Neural cell (in vitro differentiated cells): ENCODE measurements at regions not wholly inside any gene's neighbourhood (a gene's known extent, or its start where the extent isn't known, plus 50 kb on each side); places are given as distances from the start of the nearest gene placed in this dataset.

Source experiments
- H2AFZ ChIP-seq: fragments of 200-600, 300-800 bp; sonication (generic), shearing (Covaris generic); 2 replicates; pipeline ENCODE4 v1.6.0; 2014; ENCODE audit warnings: low read depth, mild to moderate bottlenecking, antibody characterized with exemption, low read length, moderate library complexity
- H3F3A ChIP-seq: fragments of 200-600 bp; shearing (Covaris generic); 2 replicates; pipeline ENCODE4 v1.6.1; 2016; ENCODE audit warnings: mild to moderate bottlenecking, moderate library complexity, mixed read lengths, antibody characterized with exemption, low read length; ENCODE audit not compliant: insufficient read depth, poor library complexity, severe bottlenecking
- H3K27ac ChIP-seq: fragments of 200-600, 300-800 bp; sonication (generic), shearing (Covaris generic); 2 replicates; pipeline ENCODE4 v1.5.1; 2014; ENCODE audit warnings: mild to moderate bottlenecking, low read length, moderate library complexity
- H3K27me3 ChIP-seq: fragments of 300-800, 200-600 bp; sonication (generic), shearing (Covaris generic); 2 replicates; pipeline ENCODE4 v1.6.0; 2014; ENCODE audit warnings: mild to moderate bottlenecking, low read depth, low read length, moderate library complexity; ENCODE audit not compliant: insufficient read depth
- H3K36me3 ChIP-seq: fragments of 300-800, 200-600 bp; sonication (generic), shearing (Covaris generic); 2 replicates; pipeline ENCODE4 v1.5.1; 2014; ENCODE audit warnings: mild to moderate bottlenecking, antibody characterized with exemption, low read length, moderate library complexity; ENCODE audit not compliant: insufficient read depth
- H3K4me2 ChIP-seq: fragments of 300-800, 200-600 bp; sonication (generic), shearing (Covaris generic); 2 replicates; pipeline ENCODE4 v1.6.0; 2014; ENCODE audit warnings: mild to moderate bottlenecking, low read length
- H3K4me3 ChIP-seq: fragments of 300-800, 200-600 bp; sonication (generic), shearing (Covaris generic); 2 replicates; pipeline ENCODE4 v1.5.1; 2014; ENCODE audit warnings: mild to moderate bottlenecking, low read length, moderate library complexity
- H3K79me2 ChIP-seq: fragments of 200-600 bp; shearing (Covaris generic); replicated peaks from 2 replicates; pipeline ENCODE4 v1.6.0; 2014; ENCODE audit warnings: mild to moderate bottlenecking, low read length, moderate library complexity; ENCODE audit not compliant: insufficient read depth
- H3K9ac ChIP-seq: fragments of 300-800, 200-600 bp; sonication (generic), shearing (Covaris generic); 2 replicates; pipeline ENCODE4 v1.6.1; 2016; ENCODE audit warnings: mild to moderate bottlenecking, low read length, mixed read lengths
- H3K9me2 ChIP-seq: fragments of 200-600 bp; shearing (Covaris generic); 2 replicates; pipeline ENCODE4 v1.6.1; 2016; ENCODE audit warnings: mild to moderate bottlenecking, low read length, mixed read lengths; ENCODE audit not compliant: insufficient read depth
- H3K9me3 ChIP-seq: fragments of 200-600, 300-800 bp; sonication (generic), shearing (Covaris generic); 2 replicates; pipeline ENCODE4 v1.6.1; 2016; ENCODE audit warnings: mild to moderate bottlenecking, mixed run types, low read length, moderate library complexity, mixed read lengths
- H4K20me1 ChIP-seq: fragments of 200-600 bp; shearing (Covaris generic); 2 replicates; pipeline ENCODE4 v1.6.1; 2016; ENCODE audit warnings: mild to moderate bottlenecking, mixed run types; ENCODE audit not compliant: insufficient read depth
- CTCF ChIP-seq: fragments of 450-650 bp; IDR thresholded peaks from 2 replicates; pipeline ENCODE4 v1.5.1; 2014; ENCODE audit warnings: antibody characterized with exemption, mild to moderate bottlenecking, moderate library complexity; ENCODE audit not compliant: poor library complexity, severe bottlenecking
- EP300 ChIP-seq: fragments of 450-650 bp; conservative IDR thresholded peaks from 2 replicates; pipeline ENCODE4 v1.6.1; 2014; ENCODE audit warnings: antibody characterized with exemption, mild to moderate bottlenecking, moderate library complexity; ENCODE audit not compliant: poor library complexity, severe bottlenecking
- EZH2 ChIP-seq: fragments of 200-600, 300-800 bp; shearing (Covaris generic), sonication (generic); IDR thresholded peaks from 2 replicates; pipeline ENCODE4 v1.6.1; 2014; ENCODE audit warnings: antibody characterized with exemption, low read length, borderline replicate concordance, mild to moderate bottlenecking; ENCODE audit not compliant: insufficient read depth, poor library complexity, severe bottlenecking
- MXI1 ChIP-seq: fragments of 450-650 bp; conservative IDR thresholded peaks from 2 replicates; pipeline ENCODE4 v1.6.1; 2014; ENCODE audit warnings: antibody characterized with exemption, mild to moderate bottlenecking; ENCODE audit not compliant: poor library complexity, severe bottlenecking
- POLR2AphosphoS5 ChIP-seq: IDR thresholded peaks from 2 replicates; pipeline ENCODE4 v1.6.1; 2012
- RAD21 ChIP-seq: fragments of 450-650 bp; conservative IDR thresholded peaks from 2 replicates; pipeline ENCODE4 v1.6.1; 2014; ENCODE audit warnings: antibody characterized with exemption, mild to moderate bottlenecking, moderate library complexity
- REST ChIP-seq: IDR thresholded peaks from 2 replicates; pipeline ENCODE4 v1.6.1; 2012; ENCODE audit warnings: borderline replicate concordance
- SMC3 ChIP-seq: fragments of 450-650 bp; conservative IDR thresholded peaks from 2 replicates; pipeline ENCODE4 v1.6.1; 2014; ENCODE audit warnings: antibody characterized with exemption, mild to moderate bottlenecking, moderate library complexity; ENCODE audit not compliant: poor library complexity
- TAF1 ChIP-seq: IDR thresholded peaks from 2 replicates; pipeline ENCODE4 v1.6.1; 2012; ENCODE audit warnings: low read depth

DNA sequence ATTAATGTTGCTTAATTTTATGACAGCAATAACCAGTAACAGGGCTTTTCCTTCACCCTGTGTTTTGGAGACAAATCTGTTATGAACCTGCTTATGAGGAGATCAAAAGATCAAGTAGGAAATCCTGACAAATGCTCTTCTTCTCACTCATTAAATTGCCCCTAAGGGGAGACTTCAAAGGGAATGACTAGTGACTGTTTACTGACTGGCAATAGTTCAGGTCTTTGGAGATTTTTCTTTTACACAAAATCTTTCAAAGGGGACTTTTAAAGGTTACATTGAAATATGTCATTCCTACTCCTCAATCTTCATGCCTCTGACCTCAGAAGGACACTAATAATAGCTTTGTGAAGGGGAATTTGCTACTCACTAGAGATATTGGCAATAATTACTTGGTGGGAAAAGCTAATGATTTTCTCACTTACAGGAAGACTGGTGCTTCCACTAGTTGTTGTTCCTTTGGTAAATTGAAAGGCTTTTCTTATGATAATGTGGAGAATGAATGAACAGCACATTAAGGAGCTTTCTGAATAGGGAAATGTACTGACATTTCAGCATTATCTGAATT, 292.9 kb upstream of the CA10 start:
- Histone ChIP-seq H2AFZ (no peak overlapping the region), H4K20me1 (no peaks in the 10 kb centered on the region), H3K9me3 (no peaks in the 10 kb centered on the region), H3K36me3 (no peaks in the 10 kb centered on the region), H3K4me2 (no peak overlapping the region), H3K9me2 (no peaks in the 10 kb centered on the region), H3F3A (peaks cover 4% of the 10 kb centered on the region), H3K9ac (no peak overlapping the region), H3K27me3 (no peaks in the 10 kb centered on the region), H3K79me2 (no peaks in the 10 kb centered on the region), H3K4me3 (peak overlapping the region; percentile 5), H3K27ac (no peak overlapping the region)
- TF ChIP-seq EP300, result no peak
- TF ChIP-seq CTCF, result no peak
- no peak for TF ChIP-seq POLR2AphosphoS5
- TF ChIP-seq TAF1, result no peak
- TF ChIP-seq EZH2, result no peak
- no peak for TF ChIP-seq RAD21
- no peak for TF ChIP-seq MXI1
- TF ChIP-seq SMC3, result no peak
- no peak for TF ChIP-seq REST

DNA sequence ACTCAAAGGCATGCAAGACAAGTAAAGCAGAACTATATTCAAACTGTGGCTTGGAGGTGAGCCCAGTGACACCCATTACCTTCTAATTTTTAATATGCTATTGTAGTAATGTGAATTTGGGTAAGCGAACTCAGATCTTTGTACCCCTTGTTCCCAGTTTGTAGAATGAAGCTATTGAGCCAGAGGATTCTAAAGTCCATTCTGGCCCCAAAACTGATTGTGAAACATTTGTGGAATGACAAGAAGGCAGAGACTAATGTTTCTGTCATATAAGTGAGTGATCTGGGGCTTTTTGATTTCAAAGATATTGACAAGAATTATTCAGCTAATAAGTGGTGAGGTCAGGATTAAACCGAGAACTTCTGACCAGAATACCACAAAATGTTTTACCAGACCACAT, 283.8 kb upstream of the CA10 start:
- H3K27ac ChIP-seq, result no peak overlapping the region
- H3K36me3 ChIP-seq, result no peaks in the 10 kb centered on the region
- no peak overlapping the region for H3K4me2 ChIP-seq
- H3K27me3 ChIP-seq, result no peaks in the 10 kb centered on the region
- no peaks in the 10 kb centered on the region for H4K20me1 ChIP-seq
- TF ChIP-seq TAF1, result no peak
- TF ChIP-seq EP300, result no peak
- no peak for TF ChIP-seq RAD21
- TF ChIP-seq MXI1, result no peak
- no peaks in the 10 kb centered on the region for H3K79me2 ChIP-seq
- H3F3A ChIP-seq, result no peaks in the 10 kb centered on the region
- no peak overlapping the region for H2AFZ ChIP-seq
- no peaks in the 10 kb centered on the region for H3K9me2 ChIP-seq
- H3K9me3 ChIP-seq, result peaks cover 4% of the 10 kb centered on the region
- no peak overlapping the region for H3K4me3 ChIP-seq
- H3K9ac ChIP-seq, result no peak overlapping the region
